H4 (cell line): ENCODE measurements at regions not wholly inside any gene's neighbourhood (a gene's known extent, or its start where the extent isn't known, plus 50 kb on each side); places are given as distances from the start of the nearest gene placed in this dataset.

ENCODE experiments used
- DNase-seq: peaks from one replicate; pipeline ENCODE4 v3.0.0-alpha.2; 2015; ENCODE audit warnings: low spot score

- no peak for DNase-seq
These were observed 74.3 kb downstream of the SIPA1L2 start for GRCh38 chr1:232555494-232556210.

- no peak for DNase-seq
These were observed 75.5 kb downstream of the SIPA1L2 start for GRCh38 chr1:232554409-232554808.

- no peak for DNase-seq
These were observed 76.1 kb downstream of the SIPA1L2 start for GRCh38 chr1:232553809-232554208.

DNA sequence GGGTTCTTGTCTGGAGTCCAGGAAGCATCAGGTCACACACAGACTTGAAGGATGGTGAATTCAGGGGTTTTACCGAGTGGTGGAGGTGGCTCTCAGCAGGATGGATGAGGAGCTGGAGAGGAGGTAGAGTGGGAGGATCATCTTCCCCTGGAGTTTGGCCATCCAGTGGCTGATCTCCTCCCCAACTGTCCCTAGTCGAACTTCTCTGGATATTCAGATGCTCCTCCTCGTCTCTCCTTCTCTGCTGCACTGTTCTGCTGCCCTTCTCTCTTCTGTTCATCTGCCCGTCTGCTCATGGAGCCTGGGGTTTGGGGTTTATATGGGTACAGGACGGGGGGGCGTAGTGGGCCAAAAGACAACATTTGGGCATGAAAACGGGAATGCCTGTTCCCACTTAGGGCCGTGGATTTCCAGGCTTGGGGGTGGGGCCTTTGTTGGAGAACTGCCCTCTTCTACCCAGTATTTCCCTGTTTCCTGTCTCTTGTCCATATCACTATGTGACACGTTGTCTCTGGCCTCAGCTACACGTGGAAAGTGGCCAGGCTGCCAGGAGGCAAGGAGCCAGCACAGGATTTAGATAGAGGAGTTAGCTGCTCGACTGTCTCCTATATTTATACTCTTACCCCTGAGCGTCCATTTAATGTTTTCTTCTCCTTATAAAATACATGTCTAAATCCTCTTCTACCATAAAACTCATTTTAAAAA, 76.7 kb downstream of the SIPA1L2 start:
- peak; percentile 36 for DNase-seq

- DNase-seq, result no peak
These were observed 78.5 kb downstream of the SIPA1L2 start for GRCh38 chr1:232551386-232551785.

- DNase-seq, result no peak
These were observed 79.9 kb downstream of the SIPA1L2 start for GRCh38 chr1:232550007-232550406.

- DNase-seq, result no peak
These were observed 81.2 kb downstream of the SIPA1L2 start for GRCh38 chr1:232548691-232549090.

DNA sequence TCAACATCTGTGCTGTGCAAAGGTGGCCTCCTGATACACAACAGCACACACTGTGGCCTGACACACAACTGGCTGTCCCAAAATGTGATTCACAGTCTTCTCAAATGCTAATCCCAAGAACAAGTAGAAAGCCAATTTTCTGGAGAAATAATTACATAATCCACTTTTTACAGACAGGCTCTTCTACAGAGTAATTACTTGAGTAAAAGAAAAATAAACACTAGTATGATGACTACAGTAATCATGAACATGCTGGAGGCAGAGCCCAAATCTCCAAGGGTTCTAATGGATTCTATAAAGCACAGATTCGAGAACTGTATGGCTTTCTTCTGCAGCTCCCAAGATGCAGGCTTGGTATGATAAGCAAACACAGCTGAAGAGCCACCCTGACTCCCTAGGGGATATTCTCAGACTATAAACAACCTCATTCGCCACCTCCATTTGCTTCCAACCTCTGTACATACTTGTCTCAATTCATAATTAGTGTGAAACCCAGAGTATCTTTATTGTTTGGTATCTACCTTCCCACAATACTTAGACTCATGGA, 81.9 kb downstream of the SIPA1L2 start:
- no peak for DNase-seq

DNA sequence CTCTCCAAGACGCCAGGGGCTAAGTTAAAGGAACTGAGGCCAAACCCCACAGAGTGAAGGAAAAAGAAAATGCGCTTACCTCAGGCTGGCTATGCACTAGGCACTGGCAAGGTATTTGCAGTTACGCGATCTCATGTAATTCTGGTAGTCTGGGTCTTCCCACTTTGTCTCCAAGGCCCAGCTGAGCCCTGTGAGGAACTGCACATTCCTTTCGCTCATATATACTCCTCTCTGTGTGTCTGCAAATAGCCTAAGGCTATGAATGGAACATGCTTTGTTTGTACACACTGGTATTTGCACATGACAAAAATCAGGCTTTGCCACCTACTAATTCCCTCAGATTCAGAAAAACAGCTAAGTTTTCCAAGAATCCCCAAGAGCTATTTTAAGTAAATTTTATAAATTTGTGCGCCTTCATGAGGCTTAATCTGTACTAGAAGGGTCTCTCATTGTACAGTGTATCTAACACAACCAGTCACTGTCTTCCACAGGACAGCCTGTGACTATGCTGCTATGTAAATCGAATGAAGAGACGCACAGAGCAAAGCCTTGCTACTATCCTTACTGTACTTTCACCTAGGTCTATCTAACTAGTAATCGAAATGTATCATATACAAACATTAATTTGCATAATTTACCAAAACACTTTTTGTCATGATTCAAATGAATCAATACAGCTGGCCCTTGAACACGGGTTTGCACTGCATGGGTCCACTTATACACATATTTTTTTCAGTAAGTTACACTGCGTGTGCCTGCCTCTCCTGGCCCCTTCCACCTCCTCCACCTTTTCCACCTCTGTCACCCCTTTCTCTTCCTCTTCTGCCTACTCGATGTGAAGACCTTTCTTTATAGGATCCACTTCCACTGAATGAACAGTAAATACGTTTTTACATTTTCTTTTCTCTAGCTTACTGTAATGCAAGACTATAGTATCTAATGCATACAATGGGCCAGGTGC, 87.0 kb downstream of the SIPA1L2 start:
- no peak for DNase-seq

DNA sequence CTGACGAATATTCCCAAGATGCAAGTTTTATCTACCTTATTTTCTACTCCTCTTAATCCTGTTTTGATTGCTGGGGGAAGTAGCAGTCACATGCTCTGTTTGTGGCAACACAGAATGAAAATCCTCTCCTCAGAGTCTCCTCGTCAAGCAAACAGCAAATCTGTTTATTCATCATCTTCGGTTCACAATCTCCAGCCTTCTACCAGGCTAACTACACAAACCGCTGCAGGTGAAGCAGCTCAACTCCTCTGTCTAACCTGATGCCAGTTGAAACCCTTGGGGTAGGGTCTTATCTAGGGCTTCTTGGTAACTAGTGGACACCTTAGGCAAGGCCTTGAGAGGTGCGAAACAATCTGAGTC, 91.0 kb downstream of the SIPA1L2 start:
- DNase-seq, result no peak

DNA sequence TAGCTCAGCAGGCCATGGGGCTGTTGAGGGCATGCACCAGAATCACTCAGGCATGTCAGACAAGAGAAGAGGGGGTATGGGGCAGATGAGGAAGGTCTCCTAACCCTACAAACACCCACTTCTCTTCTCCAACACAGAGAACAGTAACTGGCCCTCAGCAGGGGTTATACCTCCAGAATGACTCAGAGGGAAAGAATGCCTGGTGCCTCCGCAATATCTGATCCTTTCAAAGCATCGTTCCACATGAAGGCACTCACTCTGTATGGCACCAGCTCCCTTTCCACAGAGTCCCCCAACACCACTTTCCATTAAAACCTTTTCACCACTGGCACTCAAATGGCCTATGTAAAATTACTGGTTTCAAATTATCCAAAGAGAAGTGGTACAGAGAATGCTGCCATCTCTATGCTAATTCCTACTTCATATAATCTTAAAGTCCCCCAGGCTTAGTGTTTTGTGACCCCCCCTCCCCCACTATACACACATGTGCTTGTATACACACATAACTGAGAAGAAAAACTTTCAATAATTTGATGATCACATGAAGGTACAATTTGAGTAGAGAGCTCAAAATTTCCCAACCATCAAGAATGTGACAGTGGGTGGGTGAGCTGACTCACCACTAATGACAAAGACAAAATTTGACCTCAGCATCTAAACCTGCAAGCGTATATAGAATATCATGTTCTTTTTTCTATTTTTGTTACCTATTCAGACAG, 91.5 kb downstream of the SIPA1L2 start:
- peak; percentile 81 for DNase-seq

DNA sequence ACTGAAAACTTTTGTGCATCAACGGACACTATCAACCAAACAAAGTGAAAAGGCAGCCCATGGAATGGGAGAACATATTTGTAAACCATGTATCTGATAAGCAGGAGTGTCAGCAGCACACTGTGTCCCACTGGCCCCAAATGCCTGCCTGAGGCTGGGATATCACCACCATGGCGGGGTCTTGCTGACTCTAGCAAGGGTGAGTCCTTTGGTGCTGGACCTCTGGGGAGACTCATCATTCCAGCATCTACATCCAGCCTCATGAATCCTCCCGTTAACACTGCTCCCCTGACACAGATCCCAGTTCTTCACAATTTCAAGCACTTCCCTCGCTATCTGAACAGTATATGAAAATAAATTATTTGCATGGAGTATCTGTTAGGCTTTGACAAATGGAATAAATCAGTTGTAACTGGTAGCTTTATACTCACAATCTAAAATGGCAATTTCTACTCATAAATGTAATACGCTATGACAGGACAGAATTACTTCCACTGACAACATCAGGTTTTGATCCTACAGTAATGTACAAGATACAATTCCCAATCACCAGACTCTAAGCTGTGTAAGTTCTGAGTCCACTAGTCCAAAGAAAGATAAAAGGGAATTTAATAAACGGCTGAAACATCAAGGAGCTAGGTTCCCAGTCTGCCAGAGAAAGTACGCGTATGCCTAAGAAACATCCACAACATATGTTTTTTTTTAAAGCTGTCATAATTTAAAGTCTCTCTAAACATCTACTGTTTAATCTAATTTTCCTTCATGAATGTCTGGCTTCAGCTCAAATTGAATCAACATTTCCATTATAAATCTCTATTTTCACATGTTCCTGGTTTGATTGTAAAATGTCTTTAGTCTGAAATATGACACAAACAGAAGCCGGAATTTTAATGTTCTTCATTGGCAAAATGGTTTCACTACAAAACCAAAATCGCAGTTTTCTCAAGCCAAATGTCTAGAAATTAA, 95.1 kb downstream of the SIPA1L2 start:
- no peak for DNase-seq

- no peak for DNase-seq
These were observed 96.6 kb downstream of the SIPA1L2 start for GRCh38 chr1:232533328-232533727.

DNA sequence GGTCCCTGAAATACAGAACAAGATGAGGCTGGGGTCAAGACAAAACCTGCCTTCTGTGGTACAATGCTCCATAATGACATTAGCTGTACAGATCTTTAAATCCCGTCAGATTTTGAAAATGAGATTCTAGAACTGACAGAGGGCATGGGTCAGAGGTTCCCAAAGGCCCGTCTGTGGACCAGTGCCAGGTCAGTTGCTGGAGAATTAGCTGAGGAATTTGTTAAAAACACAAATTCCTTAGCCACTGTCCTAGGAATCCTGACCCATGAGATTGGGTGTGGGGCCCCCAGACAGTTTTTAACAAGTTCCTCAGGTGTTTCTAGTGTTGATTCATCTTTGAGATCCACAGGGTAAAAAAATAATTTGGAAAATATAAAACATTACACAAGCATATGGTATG, 97.0 kb downstream of the SIPA1L2 start:
- DNase-seq, result no peak

DNA sequence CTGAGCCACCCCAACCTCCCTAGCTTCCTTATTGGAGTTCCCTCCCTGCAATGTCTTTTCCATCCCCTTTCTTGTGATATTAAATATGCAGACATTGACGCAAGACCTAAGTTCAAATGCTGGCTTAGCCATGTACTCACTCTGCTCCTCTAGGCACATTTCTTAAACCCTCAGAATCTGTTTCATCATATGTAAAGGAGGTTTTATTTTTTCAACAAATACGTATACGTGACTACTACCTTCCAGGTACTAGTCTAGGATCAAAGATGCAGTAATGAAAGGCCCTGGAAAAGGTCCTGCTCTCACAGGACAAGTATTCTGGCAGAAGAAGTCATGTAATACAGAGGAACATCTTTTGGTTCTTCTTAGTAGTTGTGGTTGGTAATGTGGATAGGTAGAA, 98.6 kb downstream of the SIPA1L2 start:
- DNase-seq, result no peak

GRCh38 chr1:232529747-232530146, 100.2 kb downstream of the SIPA1L2 start:
- no peak for DNase-seq

DNA sequence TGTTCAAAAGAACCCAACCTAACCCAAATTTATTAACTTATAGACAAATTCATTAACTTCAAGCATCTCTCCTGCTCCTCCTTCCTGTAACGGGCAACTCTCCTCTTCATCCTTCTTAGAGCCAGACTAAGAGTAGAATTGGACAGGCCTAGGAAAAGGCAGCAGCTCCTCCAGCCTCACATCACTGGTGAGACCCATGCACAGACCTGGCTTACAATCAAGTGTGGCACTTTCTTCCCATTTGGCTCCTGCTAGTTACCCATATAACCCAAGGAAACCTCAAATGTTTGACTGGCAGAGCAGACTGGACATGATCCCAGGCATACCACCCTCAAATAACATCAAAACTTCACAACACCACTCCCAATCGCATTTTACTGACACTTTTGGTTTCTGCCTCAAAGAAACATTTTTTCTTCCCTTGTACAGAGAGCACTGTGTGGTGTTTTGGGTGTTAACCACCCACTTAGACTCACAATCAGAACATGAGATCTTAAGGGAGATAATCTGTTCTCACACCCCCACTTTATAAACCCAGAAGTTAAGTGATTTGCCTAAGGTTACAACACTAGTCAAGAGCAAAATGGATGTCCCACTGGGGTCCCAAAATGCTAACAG, 101.4 kb downstream of the SIPA1L2 start:
- DNase-seq, result no peak

DNA sequence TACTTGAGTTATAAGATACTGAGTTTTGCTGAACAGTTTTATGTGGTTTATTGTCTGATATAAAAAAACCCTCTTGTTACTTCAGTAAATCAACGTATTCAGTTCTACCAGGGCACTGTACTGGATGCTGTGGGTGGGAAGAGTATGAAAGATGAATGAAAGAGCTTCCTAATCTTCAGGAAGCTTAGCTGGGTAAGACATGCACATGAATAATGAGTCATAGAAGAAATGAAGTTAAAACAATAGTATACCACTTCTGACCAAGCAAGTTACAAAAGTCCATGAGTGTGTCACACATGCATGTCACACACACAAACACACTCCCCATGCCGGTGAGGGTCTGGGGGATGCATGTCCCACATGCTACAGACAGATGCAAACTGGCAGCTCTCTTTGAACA, 105.9 kb downstream of the SIPA1L2 start:
- DNase-seq, result no peak

DNA sequence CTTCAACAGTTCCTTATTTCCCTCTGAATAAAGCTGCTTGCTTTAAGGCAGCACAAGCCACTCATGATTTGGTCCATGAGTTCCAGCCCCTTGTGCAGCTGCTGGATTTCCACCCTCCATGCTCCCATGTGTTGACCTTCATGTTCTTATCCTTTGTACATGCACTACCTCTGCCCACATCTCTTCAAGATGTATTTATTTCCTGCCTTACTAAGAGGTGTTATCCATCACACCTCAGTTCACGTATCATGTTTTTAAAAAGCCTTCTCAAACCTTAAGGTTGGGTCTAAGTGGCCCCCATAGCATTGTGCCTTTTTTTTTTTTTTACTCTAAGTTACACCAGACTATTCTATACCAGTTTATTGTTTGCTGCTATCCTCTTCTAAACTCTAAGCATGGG, 107.7 kb downstream of the SIPA1L2 start:
- DNase-seq, result no peak

- no peak for DNase-seq
These were observed 108.3 kb downstream of the SIPA1L2 start for GRCh38 chr1:232521660-232522059.
